Choroid plexus epithelial cell (primary cell): ENCODE measurements at regions not wholly inside any gene's neighbourhood (a gene's known extent, or its start where the extent isn't known, plus 50 kb on each side); places are given as distances from the start of the nearest gene placed in this dataset.
"Not testable (repeated sequence)": the region's sequence is repeated elsewhere in the genome, so short reads cannot be mapped to it uniquely, and the experiment has no call there.

ENCODE experiments used
- DNase-seq: peaks from one replicate; pipeline ENCODE4 v3.0.0-alpha.2; 2010; ENCODE audit warnings: low read depth
- H3K4me3 ChIP-seq: 2 replicates; pipeline ENCODE4 v1.5.1; 2011; ENCODE audit warnings: low read depth, mild to moderate bottlenecking, control low read depth, low read length, moderate library complexity
- CTCF ChIP-seq: conservative IDR thresholded peaks from 2 replicates; pipeline ENCODE4 v1.5.1; 2011; ENCODE audit warnings: low read depth, mild to moderate bottlenecking, control low read depth, inconsistent platforms, low read length, moderate library complexity

- peak; percentile 97 for DNase-seq
- no peak for TF ChIP-seq CTCF
- H3K4me3 ChIP-seq: no peak overlapping the region
Measured at GRCh38 chr15:67927501-67928168, 87.8 kb upstream of the RNU6-1 start.

GRCh38 chr15:67928666-67929065 is 88.8 kb upstream of the RNU6-1 start:
- TF ChIP-seq CTCF: no peak
- no peak overlapping the region for H3K4me3 ChIP-seq
- DNase-seq: no peak

GRCh38 chr15:67930720-67931119 is 90.9 kb upstream of the RNU6-1 start:
- no peak overlapping the region for H3K4me3 ChIP-seq
- DNase-seq: peak; percentile 42
- no peak for TF ChIP-seq CTCF

DNA sequence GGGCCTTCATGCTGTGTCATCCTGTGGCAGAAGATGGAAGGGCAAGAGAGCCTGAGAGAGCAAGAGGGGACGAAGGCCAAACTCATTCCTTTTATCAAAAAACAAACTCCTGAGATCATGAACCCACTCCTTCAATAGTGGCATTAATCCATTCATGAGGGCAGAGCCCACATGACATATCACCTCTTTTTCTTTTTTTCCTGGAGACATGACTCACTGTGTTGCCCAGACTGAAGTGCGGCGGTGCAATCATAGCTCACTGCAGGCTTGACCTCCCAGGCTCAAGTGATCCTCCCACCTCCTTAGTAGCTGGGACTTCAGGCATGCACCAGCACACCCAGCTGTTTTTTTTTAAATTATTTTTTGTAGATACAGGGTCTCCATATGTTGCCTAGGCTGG is 92.0 kb upstream of the RNU6-1 start:
- H3K4me3 ChIP-seq: no peak overlapping the region
- peak; percentile 51 for DNase-seq
- no peak for TF ChIP-seq CTCF

DNA sequence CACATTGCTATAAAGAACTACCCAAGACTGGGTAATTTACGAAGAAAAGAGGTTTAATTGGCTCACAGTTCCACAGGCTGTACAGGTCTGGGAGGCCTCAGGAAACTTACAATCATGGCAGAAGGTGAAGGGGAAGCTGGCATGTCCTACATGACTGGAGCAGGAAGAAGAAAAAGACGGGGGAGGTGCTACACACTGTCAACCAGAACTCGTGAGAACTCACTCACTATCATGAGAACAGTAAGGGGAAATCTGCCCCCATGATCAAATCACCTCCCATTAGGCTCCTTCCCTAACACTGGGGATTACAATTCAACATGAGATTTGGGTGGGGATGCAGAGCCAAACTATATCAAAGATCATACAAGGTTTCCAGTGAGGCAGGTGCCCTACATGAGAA is 94.3 kb upstream of the RNU6-1 start:
- not testable (repeated sequence) for H3K4me3 ChIP-seq, DNase-seq

DNA sequence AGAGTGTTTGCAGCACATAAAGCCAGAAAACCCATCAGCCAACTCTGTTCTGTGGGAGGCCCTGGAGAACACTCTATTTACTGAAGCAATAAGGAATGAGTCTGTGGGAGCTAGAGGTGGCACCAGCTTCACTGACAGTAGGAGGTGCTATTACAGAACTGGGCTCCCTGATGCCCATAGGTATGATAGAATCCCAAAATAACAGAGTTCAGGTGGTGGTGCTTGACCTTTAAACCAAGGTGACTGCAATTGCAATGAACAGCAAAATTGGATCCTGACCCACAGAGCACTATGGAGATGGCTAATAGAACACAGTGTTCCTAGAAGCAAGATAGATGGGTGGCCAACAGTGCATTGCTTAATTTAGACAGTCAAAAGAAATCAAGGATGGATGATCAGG is 95.4 kb upstream of the RNU6-1 start:
- no peak overlapping the region for H3K4me3 ChIP-seq
- peak; percentile 3 for TF ChIP-seq CTCF
- no peak for DNase-seq

DNA sequence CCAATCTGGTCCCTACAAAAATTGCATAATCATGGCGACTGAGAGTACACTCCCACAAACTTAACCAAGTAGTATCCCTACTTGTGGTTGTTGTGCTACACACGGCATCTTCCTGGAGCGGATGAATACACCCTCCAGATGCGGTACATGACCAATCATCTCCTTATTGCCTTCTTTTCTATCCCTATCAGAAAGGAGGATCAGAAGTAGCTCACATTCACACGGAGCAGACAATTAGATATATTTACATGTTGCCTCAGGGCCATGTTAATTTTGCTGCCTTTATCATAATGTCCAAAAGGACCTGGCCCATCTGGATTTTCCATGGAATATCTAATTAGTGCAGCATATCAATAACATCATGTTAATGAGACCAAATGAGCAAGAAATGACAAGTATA is 96.4 kb upstream of the RNU6-1 start:
- TF ChIP-seq CTCF: no peak
- H3K4me3 ChIP-seq: no peak overlapping the region
- DNase-seq: no peak
